Cardiac fibroblast (primary cell): ENCODE measurements at regions not wholly inside any gene's neighbourhood (a gene's known extent, or its start where the extent isn't known, plus 50 kb on each side); places are given as distances from the start of the nearest gene placed in this dataset.

Experiments
- DNase-seq, 2 donors: peaks; one replicate each; pipeline versions ENCODE4 v3.0.0 to v3.0.0-alpha.2; 2010; ENCODE audit warnings: low read depth in 2 of 2
- H3K4me3 ChIP-seq, 2 donors: replicated peaks in 1 of 2; 1 replicate in 1 of 2; 2 replicates in 1 of 2; pipeline ENCODE4 v1.5.1; 2011; ENCODE audit warnings: low read depth in 2 of 2, low read length in 2 of 2, mild to moderate bottlenecking in 2 of 2, moderate library complexity in 1 of 2
- CTCF ChIP-seq: IDR thresholded peaks from one replicate; pipeline ENCODE4 v1.5.1; 2011; ENCODE audit warnings: low read depth, mild to moderate bottlenecking, low read length, inconsistent platforms

GRCh38 chr14:86050072-86050683 lies 520.2 kb downstream of the FLRT2 start:
- H3K4me3 ChIP-seq, result no peak overlapping the region
- no peak for TF ChIP-seq CTCF
- DNase-seq, result no peak

- H3K4me3 ChIP-seq, result no peak overlapping the region
- TF ChIP-seq CTCF, result no peak
- DNase-seq, result no peak
Observed at GRCh38 chr14:86039176-86039575, 509.2 kb downstream of the FLRT2 start.

- no peak overlapping the region for H3K4me3 ChIP-seq
- peak; percentile 58 to 74 for DNase-seq
- peak; percentile 76 for TF ChIP-seq CTCF
Observed at GRCh38 chr14:86038387-86039042, 508.6 kb downstream of the FLRT2 start.

GRCh38 chr14:86035882-86036281 lies 505.9 kb downstream of the FLRT2 start:
- no peak overlapping the region for H3K4me3 ChIP-seq
- DNase-seq, result peak; percentile 24 to 26
- TF ChIP-seq CTCF, result peak; percentile 31

- TF ChIP-seq CTCF, result no peak
Observed at GRCh38 chr14:86027990-86028389, 498.0 kb downstream of the FLRT2 start.

GRCh38 chr14:86027144-86027543 lies 497.2 kb downstream of the FLRT2 start:
- TF ChIP-seq CTCF, result no peak
- no peak for DNase-seq
- H3K4me3 ChIP-seq, result no peak overlapping the region

More at GRCh38 chr14:86027990-86028389, 498.0 kb downstream of the FLRT2 start:
- H3K4me3 ChIP-seq, result no peak overlapping the region
- DNase-seq, result no peak
